Nephron (organoid): ENCODE measurements at regions not wholly inside any gene's neighbourhood (a gene's known extent, or its start where the extent isn't known, plus 50 kb on each side); places are given as distances from the start of the nearest gene placed in this dataset.

Experiments used
- H3K27ac Mint-ChIP-seq, 3 experiments: 2 replicates each; pipeline ENCODE4 v1.8.0; 2020; ENCODE audit warnings: mixed read lengths in 3 of 3, mild to moderate bottlenecking in 2 of 3, moderate library complexity in 1 of 3
- H3K27me3 Mint-ChIP-seq: 2 replicates; pipeline ENCODE4 v1.8.0; 2021; ENCODE audit warnings: low read depth, mild to moderate bottlenecking, moderate library complexity, mixed read lengths
- H3K36me3 Mint-ChIP-seq: 2 replicates; pipeline ENCODE4 v1.8.0; 2020; ENCODE audit warnings: low read depth, mixed read lengths
- H3K4me1 Mint-ChIP-seq: 2 replicates; pipeline ENCODE4 v1.8.0; 2020; ENCODE audit warnings: mixed read lengths
- H3K4me3 Mint-ChIP-seq, 3 experiments: 2 replicates each; pipeline ENCODE4 v1.8.0; 2020; ENCODE audit warnings: mild to moderate bottlenecking in 3 of 3, mixed read lengths in 3 of 3, moderate library complexity in 2 of 3
- H3K9me3 Mint-ChIP-seq: 2 replicates; pipeline ENCODE4 v1.8.0; 2020; ENCODE audit warnings: mixed read lengths
- TF ChIP-seq, protein P1 (sequence below), 3 experiments: fragments of 200-600 bp; sonication (generic); IDR thresholded peaks; one replicate each; pipeline ENCODE4 v1.5.0; 2021; ENCODE audit warnings: antibody characterized with exemption in 3 of 3; ENCODE audit not compliant: unreplicated experiment in 3 of 3

DNA sequence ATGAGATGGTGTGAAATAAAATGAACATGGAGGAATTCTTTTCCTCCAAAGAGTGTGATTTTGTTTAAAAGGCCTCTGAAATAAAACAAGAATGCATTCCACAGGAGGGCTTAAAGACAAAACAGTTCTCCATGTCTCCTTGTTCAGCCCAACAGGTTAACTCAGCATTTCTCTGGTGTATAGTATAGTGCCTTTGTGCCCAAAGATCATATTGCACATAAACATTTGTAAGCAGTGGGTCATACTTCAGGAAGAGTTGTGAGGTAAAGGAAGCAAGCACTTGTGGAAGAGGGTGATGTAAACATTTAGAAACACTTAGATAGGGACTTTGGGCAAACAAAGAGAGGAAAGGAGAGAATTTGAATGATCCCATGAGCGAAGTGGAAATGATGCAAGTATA, 433.9 kb downstream of the SIPA1L2 start:
- Mint-ChIP-seq H3K9me3 (peaks cover 3% of the 10 kb centered on the region), H3K4me3 (no peak overlapping the region), H3K4me1 (no peaks in the 10 kb centered on the region), H3K27me3 (no peaks in the 10 kb centered on the region), H3K27ac (no peak overlapping the region), H3K36me3 (no peaks in the 10 kb centered on the region)
- TF ChIP-seq, protein P1, sequence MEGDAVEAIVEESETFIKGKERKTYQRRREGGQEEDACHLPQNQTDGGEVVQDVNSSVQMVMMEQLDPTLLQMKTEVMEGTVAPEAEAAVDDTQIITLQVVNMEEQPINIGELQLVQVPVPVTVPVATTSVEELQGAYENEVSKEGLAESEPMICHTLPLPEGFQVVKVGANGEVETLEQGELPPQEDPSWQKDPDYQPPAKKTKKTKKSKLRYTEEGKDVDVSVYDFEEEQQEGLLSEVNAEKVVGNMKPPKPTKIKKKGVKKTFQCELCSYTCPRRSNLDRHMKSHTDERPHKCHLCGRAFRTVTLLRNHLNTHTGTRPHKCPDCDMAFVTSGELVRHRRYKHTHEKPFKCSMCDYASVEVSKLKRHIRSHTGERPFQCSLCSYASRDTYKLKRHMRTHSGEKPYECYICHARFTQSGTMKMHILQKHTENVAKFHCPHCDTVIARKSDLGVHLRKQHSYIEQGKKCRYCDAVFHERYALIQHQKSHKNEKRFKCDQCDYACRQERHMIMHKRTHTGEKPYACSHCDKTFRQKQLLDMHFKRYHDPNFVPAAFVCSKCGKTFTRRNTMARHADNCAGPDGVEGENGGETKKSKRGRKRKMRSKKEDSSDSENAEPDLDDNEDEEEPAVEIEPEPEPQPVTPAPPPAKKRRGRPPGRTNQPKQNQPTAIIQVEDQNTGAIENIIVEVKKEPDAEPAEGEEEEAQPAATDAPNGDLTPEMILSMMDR (IDR thresholded peaks at IDR 0.05; ENCODE audit: unreplicated experiment in 3 of 3): no peak

DNA sequence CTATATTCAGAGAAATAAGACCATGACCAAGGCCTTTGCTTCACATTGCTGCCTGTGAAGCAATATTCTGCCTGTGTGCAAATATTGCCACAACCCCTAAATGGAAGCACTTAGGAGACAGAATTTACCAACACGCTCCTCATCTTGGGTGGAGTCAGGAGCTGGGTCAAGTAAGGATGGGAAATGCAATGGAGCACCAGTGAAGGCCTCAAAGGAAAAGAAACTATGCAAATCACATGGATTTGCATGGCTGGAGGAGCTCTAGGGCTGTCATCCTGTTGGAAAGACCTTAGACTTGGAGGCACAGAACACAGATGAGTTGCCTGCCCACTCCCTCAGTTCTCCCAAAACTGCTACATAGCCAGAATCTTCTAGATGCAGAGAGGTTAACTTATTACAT, 435.5 kb downstream of the SIPA1L2 start:
- Mint-ChIP-seq H3K4me1 (no peaks in the 10 kb centered on the region), H3K9me3 (no peaks in the 10 kb centered on the region), H3K27me3 (peaks cover 6% of the 10 kb centered on the region), H3K36me3 (no peaks in the 10 kb centered on the region), H3K4me3 (no peak overlapping the region), H3K27ac (no peak overlapping the region)
- TF ChIP-seq, protein P1 (IDR thresholded peaks at IDR 0.05; ENCODE audit: unreplicated experiment in 3 of 3): no peak

DNA sequence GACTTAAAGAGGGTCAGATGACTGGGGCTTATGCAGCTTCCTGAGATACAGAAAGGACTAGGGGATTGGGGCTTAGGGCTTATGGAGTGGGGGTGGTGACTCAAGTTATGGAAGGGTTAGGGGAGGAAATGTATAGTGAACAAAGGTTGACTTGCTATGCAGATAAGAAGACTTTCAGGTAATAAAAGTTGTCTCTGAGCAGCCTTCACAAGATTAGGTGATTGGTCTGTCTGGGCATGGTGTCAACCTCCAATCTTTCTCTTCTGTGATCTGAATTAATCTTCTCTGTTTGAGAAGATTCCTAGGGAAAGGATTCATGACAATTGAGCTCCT, 436.5 kb downstream of the SIPA1L2 start:
- Mint-ChIP-seq H3K27ac (peak overlapping the region in 1 of 3 experiments; percentile 25), H3K4me3 (no peak overlapping the region), H3K9me3 (no peaks in the 10 kb centered on the region), H3K36me3 (no peaks in the 10 kb centered on the region), H3K27me3 (peaks cover 9% of the 10 kb centered on the region), H3K4me1 (no peaks in the 10 kb centered on the region)
- TF ChIP-seq, protein P1 (IDR thresholded peaks at IDR 0.05; ENCODE audit: unreplicated experiment in 3 of 3): no peak

DNA sequence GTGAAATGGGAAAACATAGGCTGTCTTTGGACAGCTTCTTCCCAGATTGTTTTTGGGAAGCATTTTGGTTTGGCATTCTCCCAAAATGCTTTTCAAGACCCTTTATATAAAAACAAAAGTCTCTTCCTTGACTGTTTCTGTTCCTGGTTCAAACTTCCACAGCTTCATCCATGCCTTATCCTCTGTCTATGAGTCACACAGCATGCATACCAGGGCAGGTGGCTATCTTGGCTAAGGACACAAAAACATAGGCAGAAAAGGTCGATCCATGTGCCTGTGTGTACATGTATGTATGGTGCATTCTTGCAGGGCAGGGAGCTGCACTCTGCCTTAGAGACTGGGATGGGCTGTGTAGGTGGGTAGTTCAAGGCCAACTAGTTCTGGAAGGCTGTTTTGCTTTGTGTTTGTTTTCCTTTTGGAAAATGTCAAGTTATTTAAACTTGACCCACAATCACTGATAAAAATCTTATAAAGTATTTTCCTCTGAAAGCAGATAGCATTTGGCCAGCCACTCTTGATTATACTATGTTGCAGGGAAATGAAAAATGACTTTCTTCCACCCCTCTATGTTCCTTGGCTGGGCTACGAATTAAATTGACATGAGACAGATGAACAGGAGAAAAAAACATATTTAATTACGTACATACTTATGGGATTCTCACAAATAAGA, 437.0 kb downstream of the SIPA1L2 start:
- peak overlapping the region in 1 of 3 experiments; percentile 46 for H3K27ac Mint-ChIP-seq
- H3K4me3 Mint-ChIP-seq: no peak overlapping the region
- H3K36me3 Mint-ChIP-seq: no peaks in the 10 kb centered on the region
- no peaks in the 10 kb centered on the region for H3K9me3 Mint-ChIP-seq
- H3K27me3 Mint-ChIP-seq: peaks cover 9% of the 10 kb centered on the region
- TF ChIP-seq, protein P1 (IDR thresholded peaks at IDR 0.05; ENCODE audit: unreplicated experiment in 3 of 3): no peak
- no peaks in the 10 kb centered on the region for H3K4me1 Mint-ChIP-seq

DNA sequence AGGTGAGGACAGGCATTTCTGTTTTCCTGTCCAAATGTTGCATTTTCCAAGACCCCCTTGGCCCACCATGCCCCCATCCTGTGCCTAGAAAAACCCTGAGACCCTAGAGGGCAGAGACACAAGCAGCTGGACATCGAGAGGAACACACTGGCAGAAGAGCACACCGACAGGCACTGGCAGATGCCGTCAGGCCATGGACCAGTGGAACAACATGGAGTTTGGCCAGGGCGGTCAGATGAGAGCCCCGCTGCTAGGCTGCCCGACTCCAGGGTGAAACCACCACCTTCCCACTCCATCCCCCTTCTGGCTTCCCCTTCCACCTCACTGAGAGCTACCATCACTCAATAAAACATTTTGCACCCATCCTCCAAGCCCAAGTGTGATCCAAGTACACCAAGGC, 438.4 kb downstream of the SIPA1L2 start:
- Mint-ChIP-seq H3K27ac (no peak overlapping the region), H3K27me3 (peaks cover 9% of the 10 kb centered on the region), H3K9me3 (no peaks in the 10 kb centered on the region), H3K36me3 (no peaks in the 10 kb centered on the region), H3K4me1 (no peaks in the 10 kb centered on the region), H3K4me3 (no peak overlapping the region)
- TF ChIP-seq, protein P1 (IDR thresholded peaks at IDR 0.05; ENCODE audit: unreplicated experiment in 3 of 3): no peak

DNA sequence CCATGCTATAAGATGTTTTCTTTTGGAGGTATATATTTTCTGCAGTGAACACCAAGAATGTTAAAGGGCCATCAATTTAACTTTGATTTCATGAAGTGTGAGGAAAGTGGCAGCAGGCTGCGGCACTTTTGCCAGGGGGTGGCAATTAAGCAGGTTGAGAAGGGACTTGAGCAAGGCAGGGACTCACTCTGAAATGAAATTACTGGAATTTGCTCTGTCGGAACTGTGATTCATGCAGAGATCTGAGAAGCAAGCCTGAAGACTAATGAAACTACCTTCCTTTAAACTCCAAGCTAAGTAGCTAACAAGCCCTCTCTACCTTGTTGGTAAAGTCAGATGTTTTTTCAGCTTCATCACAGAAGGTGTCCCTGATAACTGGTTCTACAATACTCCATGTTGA, 441.6 kb downstream of the SIPA1L2 start:
- TF ChIP-seq, protein P1 (IDR thresholded peaks at IDR 0.05; ENCODE audit: unreplicated experiment in 3 of 3): no peak
- Mint-ChIP-seq H3K27me3 (peaks cover 19% of the 10 kb centered on the region), H3K4me1 (no peaks in the 10 kb centered on the region), H3K27ac (no peak overlapping the region), H3K9me3 (no peaks in the 10 kb centered on the region), H3K36me3 (no peaks in the 10 kb centered on the region), H3K4me3 (no peak overlapping the region)
